SJSA1 (cell line): ENCODE measurements at regions not wholly inside any gene's neighbourhood (a gene's known extent, or its start where the extent isn't known, plus 50 kb on each side); places are given as distances from the start of the nearest gene placed in this dataset.

Experiments
- DNase-seq, 2 experiments: peaks; one replicate each; pipeline ENCODE4 v3.0.0-alpha.2; 2015 to 2020; ENCODE audit warnings: low spot score in 2 of 2, low read depth in 1 of 2
- H3K27ac ChIP-seq: fragments of 250-450 bp; sonication (Bioruptor Pico); 2 replicates; pipeline ENCODE4 v1.5.1; 2020; ENCODE audit warnings: mild to moderate bottlenecking, moderate library complexity
- H3K27me3 ChIP-seq: fragments of 250-450 bp; sonication (Bioruptor Pico); replicated peaks from 2 replicates; pipeline ENCODE4 v1.5.1; 2020; ENCODE audit warnings: mild to moderate bottlenecking, moderate library complexity
- H3K36me3 ChIP-seq: fragments of 250-450 bp; sonication (Bioruptor Pico); 2 replicates; pipeline ENCODE4 v1.5.1; 2020; ENCODE audit warnings: mild to moderate bottlenecking
- H3K4me1 ChIP-seq: fragments of 250-450 bp; sonication (Bioruptor Pico); replicated peaks from 2 replicates; pipeline ENCODE4 v1.6.1; 2021; ENCODE audit warnings: mild to moderate bottlenecking
- H3K4me3 ChIP-seq: fragments of 250-450 bp; sonication (Bioruptor Pico); 2 replicates; pipeline ENCODE4 v1.5.1; 2020; ENCODE audit warnings: mild to moderate bottlenecking
- H3K9me3 ChIP-seq: fragments of 250-450 bp; sonication (Bioruptor Pico); replicated peaks from 2 replicates; pipeline ENCODE4 v1.5.1; 2020; ENCODE audit warnings: mild to moderate bottlenecking

- Histone ChIP-seq H3K36me3 (no peaks in the 10 kb centered on the region), H3K4me3 (no peak overlapping the region), H3K4me1 (no peaks in the 10 kb centered on the region), H3K27ac (no peak overlapping the region), H3K27me3 (no peaks in the 10 kb centered on the region), H3K9me3 (no peaks in the 10 kb centered on the region)
- no peak for DNase-seq
Observed at GRCh38 chr3:146679191-146679590, 74.0 kb upstream of the PLSCR5 start.

GRCh38 chr3:146672941-146673340 is 67.8 kb upstream of the PLSCR5 start:
- Histone ChIP-seq H3K9me3 (no peaks in the 10 kb centered on the region), H3K27ac (no peak overlapping the region), H3K4me1 (no peaks in the 10 kb centered on the region), H3K27me3 (no peaks in the 10 kb centered on the region), H3K4me3 (no peak overlapping the region), H3K36me3 (no peaks in the 10 kb centered on the region)
- DNase-seq, result no peak

DNA sequence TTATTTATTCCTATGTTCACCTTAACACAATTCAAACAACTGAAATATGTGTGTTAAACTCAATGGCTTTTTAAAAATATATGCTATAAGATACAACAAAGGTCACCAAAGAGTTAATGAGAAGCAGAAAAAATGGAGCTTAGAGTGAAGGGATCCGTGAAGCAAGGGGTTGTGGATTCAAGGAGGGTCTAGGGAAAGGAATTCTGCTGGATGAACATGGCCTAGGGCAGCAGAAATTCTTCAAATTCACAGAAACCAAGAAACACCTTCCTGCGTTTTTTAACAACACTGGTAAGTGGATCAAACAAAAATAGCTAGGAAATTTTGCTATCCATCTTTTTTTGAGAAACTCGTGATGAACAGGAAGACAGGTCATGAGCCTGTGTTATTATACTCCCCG is 59.3 kb upstream of the PLSCR5 start:
- Histone ChIP-seq H3K27ac (no peak overlapping the region), H3K4me1 (no peaks in the 10 kb centered on the region), H3K9me3 (no peaks in the 10 kb centered on the region), H3K36me3 (no peaks in the 10 kb centered on the region), H3K27me3 (no peaks in the 10 kb centered on the region), H3K4me3 (no peak overlapping the region)
- DNase-seq, result no peak

- H3K4me1 ChIP-seq, result no peaks in the 10 kb centered on the region
- no peak overlapping the region for H3K4me3 ChIP-seq
Observed at GRCh38 chr3:146658841-146659240, 53.7 kb upstream of the PLSCR5 start.

GRCh38 chr3:146655333-146655996 is 50.3 kb upstream of the PLSCR5 start:
- DNase-seq, result no peak
- Histone ChIP-seq H3K27ac (no peak overlapping the region), H3K9me3 (no peaks in the 10 kb centered on the region), H3K36me3 (no peaks in the 10 kb centered on the region), H3K27me3 (no peaks in the 10 kb centered on the region), H3K4me3 (no peak overlapping the region), H3K4me1 (no peaks in the 10 kb centered on the region)

More at GRCh38 chr3:146658841-146659240, 53.7 kb upstream of the PLSCR5 start:
- no peaks in the 10 kb centered on the region for H3K36me3 ChIP-seq
- no peaks in the 10 kb centered on the region for H3K9me3 ChIP-seq
- H3K27me3 ChIP-seq, result no peaks in the 10 kb centered on the region
- no peak overlapping the region for H3K27ac ChIP-seq
- no peak for DNase-seq
